G401.6 (cell line): ENCODE measurements at regions not wholly inside any gene's neighbourhood (a gene's known extent, or its start where the extent isn't known, plus 50 kb on each side); places are given as distances from the start of the nearest gene placed in this dataset.
"Not testable (repeated sequence)": the region's sequence is repeated elsewhere in the genome, so short reads cannot be mapped to it uniquely, and the experiment has no call there.

ENCODE experiments used
- FAIRE-seq: peaks from 2 replicates; lab custom pipeline; 2012; peaks lifted over from hg19 to GRCh38; lab: Jason Lieb, UNC

DNA sequence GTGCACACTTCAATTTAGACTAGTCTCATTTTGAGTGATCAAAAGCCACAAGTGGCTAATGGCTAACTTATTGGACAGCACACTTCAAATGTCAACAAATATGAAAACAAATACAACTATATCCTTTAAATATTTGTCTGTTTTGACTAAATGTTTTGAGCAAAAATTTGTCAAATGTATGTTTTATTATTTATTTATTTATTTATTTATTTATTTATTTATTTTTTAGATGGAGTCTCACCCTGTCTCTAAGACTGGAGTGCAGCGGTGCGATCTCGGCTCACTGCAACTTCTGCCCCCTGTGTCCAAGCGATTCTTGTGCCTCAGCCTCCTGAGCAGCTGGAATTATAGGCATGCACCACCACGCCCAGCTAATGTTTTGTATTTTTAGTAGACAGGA is 1392.1 kb upstream of the WWC1 start:
- no peak for FAIRE-seq

- no peak for FAIRE-seq
Measured at GRCh38 chr5:166904571-166904970, 1386.9 kb upstream of the WWC1 start.

DNA sequence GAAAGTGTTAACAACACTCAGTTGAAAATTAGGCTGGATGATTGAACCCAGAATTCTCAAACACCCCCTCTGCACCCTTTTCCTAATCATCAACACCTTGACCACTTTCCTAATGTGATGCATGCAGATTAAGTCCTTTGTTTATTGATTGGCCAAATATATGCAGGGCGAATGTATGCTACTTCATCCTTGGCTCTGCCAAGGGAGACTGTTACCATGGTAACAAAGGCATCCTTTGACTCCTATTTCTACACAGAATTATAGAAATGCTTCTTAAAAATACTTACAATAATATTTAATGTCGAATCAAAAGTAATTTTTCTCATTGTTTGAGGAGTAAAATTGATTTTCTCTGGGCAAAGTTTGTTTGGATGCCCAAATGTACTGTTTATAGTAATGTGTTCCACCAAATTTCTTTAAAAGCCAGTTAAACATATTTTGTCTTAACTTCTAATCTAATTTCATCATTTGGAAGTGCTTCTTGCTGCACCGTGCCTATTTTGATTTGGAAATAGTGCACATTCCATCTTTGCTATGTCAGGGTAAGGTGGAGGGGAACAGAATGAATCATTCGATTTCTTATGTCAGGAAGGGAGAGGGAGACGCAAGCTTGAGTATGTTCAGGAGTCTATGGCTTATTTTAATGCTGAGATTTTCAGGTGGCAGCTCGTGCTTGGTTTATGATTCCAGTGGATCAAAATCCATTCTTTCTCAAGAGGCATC is 1384.3 kb upstream of the WWC1 start:
- no peak for FAIRE-seq

DNA sequence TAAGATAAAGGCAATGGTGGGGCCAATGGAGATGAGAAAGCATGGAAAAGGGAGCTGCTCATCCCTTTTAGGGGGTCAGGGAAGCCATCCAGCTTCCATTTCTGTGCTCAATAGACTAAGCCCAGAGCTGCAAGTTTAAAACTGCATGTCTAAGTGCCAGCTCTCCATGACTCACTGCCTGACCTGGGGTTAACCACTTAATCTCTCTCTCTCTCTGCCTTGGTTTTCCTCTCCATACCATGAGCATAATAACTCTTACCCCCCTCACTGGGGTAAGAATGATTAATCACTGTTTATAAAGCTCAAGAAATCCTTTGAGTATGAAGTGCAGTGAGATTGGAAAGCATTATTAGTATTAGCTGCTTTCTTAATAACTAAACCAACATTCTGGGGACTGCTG is 1382.4 kb upstream of the WWC1 start:
- no peak for FAIRE-seq

GRCh38 chr5:166909926-166910325 is 1381.5 kb upstream of the WWC1 start:
- FAIRE-seq, result no peak

DNA sequence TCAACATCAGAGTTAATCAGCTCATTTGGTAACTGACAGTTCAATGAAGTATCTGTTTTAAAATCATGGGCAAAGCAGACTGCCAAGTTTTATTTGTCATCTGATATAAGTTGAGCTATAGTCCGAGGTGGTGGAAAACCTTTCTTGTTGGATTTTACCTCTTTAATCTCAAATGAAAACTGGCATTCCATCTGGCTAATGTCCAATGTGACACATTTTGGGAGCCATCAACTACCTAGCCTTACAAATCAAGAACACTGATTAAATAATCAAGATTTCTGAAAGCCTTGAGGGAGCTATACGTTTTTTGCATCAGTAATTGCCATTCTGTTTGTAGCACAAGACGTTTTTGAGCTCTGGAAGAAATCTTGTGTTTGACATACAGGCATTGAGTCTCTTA is 1380.5 kb upstream of the WWC1 start:
- no peak for FAIRE-seq

- no peak for FAIRE-seq
Measured at GRCh38 chr5:166916021-166916420, 1375.4 kb upstream of the WWC1 start.

- FAIRE-seq, result no peak
Measured at GRCh38 chr5:166926138-166926537, 1365.3 kb upstream of the WWC1 start.

DNA sequence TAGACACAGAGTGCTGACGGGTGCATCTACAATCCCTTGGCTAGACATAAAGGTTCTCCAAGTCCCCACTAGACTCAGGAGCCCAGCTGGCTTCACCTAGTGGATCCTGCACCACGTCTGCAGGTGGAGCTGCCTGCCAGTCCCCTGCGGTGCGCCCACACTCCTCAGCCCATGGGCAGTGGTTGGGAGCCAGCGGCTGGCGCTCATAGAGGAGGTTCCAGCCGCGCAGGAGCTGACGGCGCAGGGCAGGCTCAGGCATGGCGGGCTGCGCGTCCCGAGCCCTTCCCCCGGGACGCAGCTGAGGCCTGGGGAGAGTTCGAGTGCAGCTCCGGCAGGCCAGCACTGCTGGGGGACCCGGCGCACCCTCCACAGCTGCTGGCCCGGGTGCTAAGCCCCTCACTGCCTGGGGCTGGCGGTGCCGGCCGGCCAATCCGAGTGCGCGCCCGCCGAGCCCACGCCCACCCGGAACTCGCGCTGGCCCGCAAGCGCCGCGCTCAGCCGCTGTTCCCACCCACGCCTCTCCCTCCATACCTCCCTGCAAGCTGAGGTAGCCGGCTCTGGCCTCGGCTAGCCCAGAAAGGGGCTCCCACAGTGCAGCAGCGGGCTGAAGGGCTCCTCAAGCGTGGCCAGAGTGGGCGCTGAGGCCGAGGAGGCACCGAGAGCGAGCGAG is 1364.5 kb upstream of the WWC1 start:
- not testable (repeated sequence) for FAIRE-seq

DNA sequence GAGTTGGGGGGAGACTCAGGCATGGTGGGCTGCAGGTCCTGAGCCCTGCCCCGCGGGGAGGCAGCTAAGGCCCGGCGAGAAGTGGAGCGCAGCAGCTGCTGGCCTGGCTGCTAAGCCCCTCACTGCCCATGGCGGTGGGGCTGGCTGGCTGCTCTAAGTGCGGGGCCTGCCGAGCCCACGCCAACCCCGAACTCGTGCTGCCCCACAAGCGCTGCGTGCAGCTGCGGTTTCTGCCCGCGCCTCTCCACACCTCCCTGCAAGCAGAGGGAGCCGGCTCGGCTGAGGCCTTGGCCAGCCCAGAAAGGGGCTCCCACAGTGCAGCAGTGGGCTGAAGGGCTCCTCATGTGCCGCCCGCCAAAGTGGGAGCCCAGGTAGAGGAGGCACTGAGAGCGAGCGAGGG is 1355.1 kb upstream of the WWC1 start:
- FAIRE-seq, result no peak

- no peak for FAIRE-seq
Measured at GRCh38 chr5:166938071-166938470, 1353.4 kb upstream of the WWC1 start.

GRCh38 chr5:166942948-166943347 is 1348.5 kb upstream of the WWC1 start:
- no peak for FAIRE-seq

GRCh38 chr5:166947045-166947444 is 1344.4 kb upstream of the WWC1 start:
- FAIRE-seq, result no peak

DNA sequence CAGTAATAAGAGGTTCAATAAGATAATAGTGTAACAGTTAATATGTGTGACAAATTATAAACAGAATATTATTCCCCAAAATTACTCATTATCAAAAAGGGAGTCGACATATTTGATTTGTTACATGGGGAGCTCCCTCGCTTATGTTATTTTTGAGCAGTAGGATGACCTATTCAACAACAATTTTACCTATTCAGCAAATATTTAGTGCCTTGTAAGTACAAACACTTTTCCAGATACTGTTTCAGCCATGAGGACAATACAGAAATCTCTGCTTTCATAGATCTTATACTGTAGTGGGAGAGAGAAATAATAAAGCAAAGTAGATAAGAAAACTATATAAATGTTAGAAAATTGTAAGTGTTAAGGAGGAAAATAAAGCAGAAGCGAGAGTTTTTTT is 1342.8 kb upstream of the WWC1 start:
- FAIRE-seq, result no peak

DNA sequence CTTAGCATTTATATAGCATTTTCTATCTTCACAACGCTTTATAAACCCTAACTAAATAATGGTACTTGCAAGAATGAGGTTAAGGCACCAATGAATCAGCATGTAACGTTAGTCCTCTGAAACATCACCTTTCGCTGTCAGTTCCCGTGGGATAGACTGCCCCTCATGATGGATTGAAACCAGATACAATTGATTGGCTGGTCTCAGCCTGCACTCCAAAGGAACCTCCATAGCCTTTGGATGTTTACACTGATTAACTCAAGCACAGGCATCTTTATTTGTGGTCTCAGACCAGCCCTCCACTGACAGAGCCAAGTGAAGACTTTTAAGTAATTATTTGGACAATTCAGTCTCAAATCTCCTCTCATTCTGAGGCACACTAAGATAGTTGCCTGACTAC is 1339.4 kb upstream of the WWC1 start:
- no peak for FAIRE-seq

DNA sequence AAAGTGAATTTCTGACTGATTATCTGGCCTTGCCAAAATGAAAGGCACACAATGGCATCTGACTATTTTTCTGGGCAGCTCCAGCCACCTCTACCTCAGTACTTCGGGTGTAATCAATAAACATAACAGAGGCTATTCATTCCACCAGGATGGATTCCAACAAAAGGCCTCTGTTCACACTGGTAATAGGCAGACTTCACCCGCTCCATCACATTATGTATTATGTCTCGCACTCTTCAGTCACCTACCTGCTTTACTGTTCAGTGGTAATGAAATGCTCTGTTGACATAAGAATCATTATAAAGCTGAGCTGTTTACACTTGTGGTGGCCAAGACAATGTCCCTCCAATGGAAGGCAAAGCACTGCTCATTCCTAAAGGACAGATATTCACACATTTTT is 1333.7 kb upstream of the WWC1 start:
- FAIRE-seq, result no peak

- FAIRE-seq, result no peak
Measured at GRCh38 chr5:166959766-166960165, 1331.7 kb upstream of the WWC1 start.

- FAIRE-seq, result peak; percentile 74
Measured at GRCh38 chr5:166961028-166961427, 1330.4 kb upstream of the WWC1 start.

DNA sequence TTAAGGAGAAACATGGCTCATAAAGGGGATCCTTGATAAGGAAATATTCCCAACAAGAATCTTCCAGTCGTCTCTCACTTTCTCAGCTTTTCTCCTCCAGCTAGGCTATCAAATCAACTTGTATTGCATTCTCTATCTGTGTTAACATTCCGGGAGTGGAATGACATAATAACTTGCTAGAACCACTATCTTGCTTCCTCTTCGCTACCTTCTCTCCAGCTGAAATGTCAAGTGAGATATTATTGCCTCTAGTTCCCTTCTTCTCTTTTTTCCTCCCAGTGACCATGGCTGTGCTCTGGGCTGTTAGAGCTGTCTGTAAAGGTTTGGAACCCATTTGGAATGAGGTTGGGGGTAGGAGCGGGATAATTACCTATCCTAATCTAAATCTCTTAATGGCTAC is 1329.5 kb upstream of the WWC1 start:
- no peak for FAIRE-seq

- no peak for FAIRE-seq
Measured at GRCh38 chr5:166962461-166962860, 1329.0 kb upstream of the WWC1 start.

GRCh38 chr5:166963596-166963995 is 1327.8 kb upstream of the WWC1 start:
- FAIRE-seq, result no peak

- no peak for FAIRE-seq
Measured at GRCh38 chr5:166977911-166978422, 1313.5 kb upstream of the WWC1 start.

DNA sequence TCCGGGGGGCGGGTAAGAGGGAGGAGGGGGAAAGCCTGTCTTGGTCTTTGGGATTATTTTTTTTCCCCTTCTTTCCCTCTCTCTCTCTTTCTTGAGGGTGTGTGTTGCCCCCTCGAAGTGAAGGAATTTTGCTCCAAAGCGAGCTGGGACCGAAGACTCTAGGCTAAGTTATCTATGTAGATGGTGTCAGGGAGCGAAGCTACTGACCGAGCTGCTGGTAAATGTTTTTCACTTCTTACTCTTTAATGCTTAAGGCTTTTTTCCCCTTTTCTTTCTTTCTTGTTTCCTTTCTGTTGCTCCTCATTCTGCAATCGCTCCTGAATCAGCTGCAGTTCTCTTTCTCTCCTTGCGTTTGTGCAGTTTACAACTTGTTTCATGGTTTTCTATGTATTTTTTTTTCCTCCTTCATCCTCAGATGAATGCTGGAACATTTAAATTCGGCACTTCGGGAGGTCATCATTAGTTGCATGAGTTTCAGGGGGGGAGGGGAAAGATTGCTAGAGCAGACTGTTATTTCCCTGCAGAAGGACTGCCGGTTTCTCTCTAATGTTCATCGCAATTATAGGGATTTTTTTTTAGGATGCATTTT is 1312.0 kb upstream of the WWC1 start:
- no peak for FAIRE-seq

DNA sequence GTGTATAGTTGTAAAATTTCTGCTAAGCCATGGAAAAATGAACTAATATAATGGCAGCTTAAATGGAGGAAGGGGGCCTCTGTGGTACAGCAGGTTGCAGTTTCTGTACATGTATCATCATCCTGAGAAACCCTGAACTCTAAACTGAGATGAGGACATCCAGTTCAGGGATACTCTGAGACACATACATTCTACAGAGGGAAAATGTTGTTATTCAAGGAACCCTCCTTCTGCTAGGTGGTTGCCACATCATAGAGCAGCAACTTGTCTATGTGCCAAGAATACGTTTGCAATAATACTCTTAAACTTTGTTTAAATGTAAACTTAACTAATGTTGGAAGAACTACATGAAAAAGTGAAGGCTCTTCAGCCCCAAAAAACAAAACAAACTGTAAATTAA is 1310.8 kb upstream of the WWC1 start:
- peak; percentile 62 for FAIRE-seq
